ENCODE measurements at regions not wholly inside any gene's neighbourhood (a gene's known extent, or its start where the extent isn't known, plus 50 kb on each side); places are given as distances from the start of the nearest gene placed in this dataset.

DNA sequence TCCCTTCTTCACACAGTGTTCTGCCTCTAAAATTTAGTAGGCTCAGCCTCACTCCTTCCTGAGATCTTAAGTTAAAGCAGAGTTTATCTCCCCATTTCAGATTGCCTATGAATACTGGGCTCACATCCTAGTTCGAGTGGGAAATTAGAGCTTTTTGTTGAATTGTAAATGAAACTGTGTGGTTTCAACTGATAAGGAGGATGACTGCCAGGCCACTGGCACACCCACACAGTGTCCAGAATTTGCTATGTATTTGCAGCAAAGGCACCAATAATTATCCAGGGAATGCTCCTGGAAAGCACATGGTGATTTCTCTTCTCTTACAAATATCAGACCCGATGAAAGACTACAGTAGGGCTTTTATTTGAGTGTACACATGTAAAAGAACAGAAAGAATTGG is 308.1 kb upstream of the COL8A1 start:
- Histone ChIP-seq H2AFZ (ENCODE audit: low read depth, low read length) (no peak overlapping the region), H3K27me3 (ENCODE audit: insufficient read depth, low read depth, low read length) (no peaks in the 10 kb centered on the region), H3F3A (ENCODE audit: insufficient read depth, low read length, poor library complexity, severe bottlenecking) (no peaks in the 10 kb centered on the region), H3K9me2 (ENCODE audit: insufficient read depth, low read length) (no peaks in the 10 kb centered on the region), H3K27ac (ENCODE audit: low read length) (no peak overlapping the region), H3K79me2 (replicated peaks; ENCODE audit: insufficient read depth, low read length) (no peaks in the 10 kb centered on the region), H3K9me3 (ENCODE audit: low read length) (no peaks in the 10 kb centered on the region), H3K36me3 (ENCODE audit: insufficient read depth, low read length) (no peaks in the 10 kb centered on the region), H4K20me1 (ENCODE audit: insufficient read depth) (no peaks in the 10 kb centered on the region), H3K4me3 (ENCODE audit: low read length) (no peak overlapping the region), H3K9ac (ENCODE audit: low read length) (no peak overlapping the region), H3K4me2 (ENCODE audit: low read length) (no peak overlapping the region)
- TF ChIP-seq SMC3 (conservative IDR thresholded peaks at IDR 0.05; ENCODE audit: poor library complexity) (no peak), MXI1 (conservative IDR thresholded peaks at IDR 0.05; ENCODE audit: poor library complexity, severe bottlenecking) (no peak), REST (IDR thresholded peaks at IDR 0.05; ENCODE audit: borderline replicate concordance) (no peak)

- H3K4me2 ChIP-seq (ENCODE audit: low read length) = no peak overlapping the region
- H3K9me2 ChIP-seq (ENCODE audit: insufficient read depth, low read length) = no peaks in the 10 kb centered on the region
- H3K9me3 ChIP-seq (ENCODE audit: low read length) = no peaks in the 10 kb centered on the region
- no peak overlapping the region for H3K9ac ChIP-seq (ENCODE audit: low read length)
- TF ChIP-seq REST (IDR thresholded peaks at IDR 0.05; ENCODE audit: borderline replicate concordance) = no peak
- TF ChIP-seq MXI1 (conservative IDR thresholded peaks at IDR 0.05; ENCODE audit: poor library complexity, severe bottlenecking) = no peak
- TF ChIP-seq, protein P1, sequence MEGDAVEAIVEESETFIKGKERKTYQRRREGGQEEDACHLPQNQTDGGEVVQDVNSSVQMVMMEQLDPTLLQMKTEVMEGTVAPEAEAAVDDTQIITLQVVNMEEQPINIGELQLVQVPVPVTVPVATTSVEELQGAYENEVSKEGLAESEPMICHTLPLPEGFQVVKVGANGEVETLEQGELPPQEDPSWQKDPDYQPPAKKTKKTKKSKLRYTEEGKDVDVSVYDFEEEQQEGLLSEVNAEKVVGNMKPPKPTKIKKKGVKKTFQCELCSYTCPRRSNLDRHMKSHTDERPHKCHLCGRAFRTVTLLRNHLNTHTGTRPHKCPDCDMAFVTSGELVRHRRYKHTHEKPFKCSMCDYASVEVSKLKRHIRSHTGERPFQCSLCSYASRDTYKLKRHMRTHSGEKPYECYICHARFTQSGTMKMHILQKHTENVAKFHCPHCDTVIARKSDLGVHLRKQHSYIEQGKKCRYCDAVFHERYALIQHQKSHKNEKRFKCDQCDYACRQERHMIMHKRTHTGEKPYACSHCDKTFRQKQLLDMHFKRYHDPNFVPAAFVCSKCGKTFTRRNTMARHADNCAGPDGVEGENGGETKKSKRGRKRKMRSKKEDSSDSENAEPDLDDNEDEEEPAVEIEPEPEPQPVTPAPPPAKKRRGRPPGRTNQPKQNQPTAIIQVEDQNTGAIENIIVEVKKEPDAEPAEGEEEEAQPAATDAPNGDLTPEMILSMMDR (IDR thresholded peaks at IDR 0.05; ENCODE audit: poor library complexity, severe bottlenecking) = no peak
- TF ChIP-seq SMC3 (conservative IDR thresholded peaks at IDR 0.05; ENCODE audit: poor library complexity) = no peak
- H3K4me3 ChIP-seq (ENCODE audit: low read length) = no peak overlapping the region
- H3K27ac ChIP-seq (ENCODE audit: low read length) = no peak overlapping the region
- no peak overlapping the region for H2AFZ ChIP-seq (ENCODE audit: low read depth, low read length)
- H3K36me3 ChIP-seq (ENCODE audit: insufficient read depth, low read length) = no peaks in the 10 kb centered on the region
- H3F3A ChIP-seq (ENCODE audit: insufficient read depth, low read length, poor library complexity, severe bottlenecking) = no peaks in the 10 kb centered on the region
- no peaks in the 10 kb centered on the region for H3K27me3 ChIP-seq (ENCODE audit: insufficient read depth, low read depth, low read length)
- H4K20me1 ChIP-seq (ENCODE audit: insufficient read depth) = no peaks in the 10 kb centered on the region
- H3K79me2 ChIP-seq (replicated peaks; ENCODE audit: insufficient read depth, low read length) = no peaks in the 10 kb centered on the region
Observed at GRCh38 chr3:99325402-99325801, 313.0 kb upstream of the COL8A1 start.

Measured in neural cell (in vitro differentiated cells).